ENCODE measurements at regions not wholly inside any gene's neighbourhood (a gene's known extent, or its start where the extent isn't known, plus 50 kb on each side); places are given as distances from the start of the nearest gene placed in this dataset.

- H3K4me1 ChIP-seq (ENCODE audit: low read length) = peaks cover 7% of the 10 kb centered on the region; the same call in 1 of the 2 replicates
- H3K9ac ChIP-seq (ENCODE audit: low read length) = no peak overlapping the region
- H3K27ac ChIP-seq (ENCODE audit: low read length) = no peak overlapping the region
- H3K4me2 ChIP-seq (ENCODE audit: low read depth, low read length) = no peak overlapping the region
- H3K79me2 ChIP-seq (ENCODE audit: low read length) = no peaks in the 10 kb centered on the region
- H2AFZ ChIP-seq (ENCODE audit: low read length) = no peak overlapping the region
- no peak for DNase-seq
- no peaks in the 10 kb centered on the region for H4K20me1 ChIP-seq (ENCODE audit: insufficient read depth, low read length)
- no peaks in the 10 kb centered on the region for H3F3A ChIP-seq (ENCODE audit: insufficient read depth, low read length)
- no peak for TF ChIP-seq EZH2 (optimal IDR thresholded peaks at IDR 0.05; ENCODE audit: low read depth, low read length)
- TF ChIP-seq, protein P1, sequence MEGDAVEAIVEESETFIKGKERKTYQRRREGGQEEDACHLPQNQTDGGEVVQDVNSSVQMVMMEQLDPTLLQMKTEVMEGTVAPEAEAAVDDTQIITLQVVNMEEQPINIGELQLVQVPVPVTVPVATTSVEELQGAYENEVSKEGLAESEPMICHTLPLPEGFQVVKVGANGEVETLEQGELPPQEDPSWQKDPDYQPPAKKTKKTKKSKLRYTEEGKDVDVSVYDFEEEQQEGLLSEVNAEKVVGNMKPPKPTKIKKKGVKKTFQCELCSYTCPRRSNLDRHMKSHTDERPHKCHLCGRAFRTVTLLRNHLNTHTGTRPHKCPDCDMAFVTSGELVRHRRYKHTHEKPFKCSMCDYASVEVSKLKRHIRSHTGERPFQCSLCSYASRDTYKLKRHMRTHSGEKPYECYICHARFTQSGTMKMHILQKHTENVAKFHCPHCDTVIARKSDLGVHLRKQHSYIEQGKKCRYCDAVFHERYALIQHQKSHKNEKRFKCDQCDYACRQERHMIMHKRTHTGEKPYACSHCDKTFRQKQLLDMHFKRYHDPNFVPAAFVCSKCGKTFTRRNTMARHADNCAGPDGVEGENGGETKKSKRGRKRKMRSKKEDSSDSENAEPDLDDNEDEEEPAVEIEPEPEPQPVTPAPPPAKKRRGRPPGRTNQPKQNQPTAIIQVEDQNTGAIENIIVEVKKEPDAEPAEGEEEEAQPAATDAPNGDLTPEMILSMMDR (IDR thresholded peaks at IDR 0.05; ENCODE audit: low read length) = no peak
- no peak for TF ChIP-seq EZH2phosphoT487 (IDR thresholded peaks at IDR 0.05; ENCODE audit: low read length)
- no peaks in the 10 kb centered on the region for H3K27me3 ChIP-seq (replicated peaks; ENCODE audit: insufficient read depth, low read length)
- H3K4me3 ChIP-seq (ENCODE audit: low read length) = no peak overlapping the region
- no peaks in the 10 kb centered on the region for H3K36me3 ChIP-seq (replicated peaks; ENCODE audit: insufficient read depth, low read length)
- H3K9me2 ChIP-seq (replicated peaks; ENCODE audit: insufficient read depth, low read length) = no peaks in the 10 kb centered on the region
- no peaks in the 10 kb centered on the region for H3K9me3 ChIP-seq (replicated peaks; ENCODE audit: insufficient read depth, low read length)
Measured at GRCh38 chr18:46398625-46399024, 258.4 kb downstream of the LOXHD1 start.

GRCh38 chr18:46399303-46399702, 257.7 kb downstream of the LOXHD1 start:
- H4K20me1 ChIP-seq (ENCODE audit: insufficient read depth, low read length) = no peaks in the 10 kb centered on the region
- H3K4me3 ChIP-seq (ENCODE audit: low read length) = no peak overlapping the region
- no peaks in the 10 kb centered on the region for H3K27me3 ChIP-seq (replicated peaks; ENCODE audit: insufficient read depth, low read length)
- H3K36me3 ChIP-seq (replicated peaks; ENCODE audit: insufficient read depth, low read length) = no peaks in the 10 kb centered on the region
- H3K9me3 ChIP-seq (replicated peaks; ENCODE audit: insufficient read depth, low read length) = no peaks in the 10 kb centered on the region
- no peaks in the 10 kb centered on the region for H3K9me2 ChIP-seq (replicated peaks; ENCODE audit: insufficient read depth, low read length)
- no peak overlapping the region for H3K9ac ChIP-seq (ENCODE audit: low read length)
- H2AFZ ChIP-seq (ENCODE audit: low read length) = no peak overlapping the region
- DNase-seq = no peak
- H3K4me1 ChIP-seq (ENCODE audit: low read length) = peaks cover 7% of the 10 kb centered on the region; the same call in 1 of the 2 replicates
- TF ChIP-seq, protein P1 (IDR thresholded peaks at IDR 0.05; ENCODE audit: low read length) = no peak
- no peaks in the 10 kb centered on the region for H3F3A ChIP-seq (ENCODE audit: insufficient read depth, low read length)
- H3K4me2 ChIP-seq (ENCODE audit: low read depth, low read length) = no peak overlapping the region
- H3K27ac ChIP-seq (ENCODE audit: low read length) = no peak overlapping the region
- H3K79me2 ChIP-seq (ENCODE audit: low read length) = no peaks in the 10 kb centered on the region

- TF ChIP-seq EZH2phosphoT487 (IDR thresholded peaks at IDR 0.05; ENCODE audit: low read length) (no peak), EZH2 (optimal IDR thresholded peaks at IDR 0.05; ENCODE audit: low read depth, low read length) (no peak)
- TF ChIP-seq, protein P1 (IDR thresholded peaks at IDR 0.05; ENCODE audit: low read length) = no peak
- H3K27ac ChIP-seq (ENCODE audit: low read length) = no peak overlapping the region
- no peak overlapping the region for H3K9ac ChIP-seq (ENCODE audit: low read length)
- H3K36me3 ChIP-seq (replicated peaks; ENCODE audit: insufficient read depth, low read length) = no peaks in the 10 kb centered on the region
- H3K9me2 ChIP-seq (replicated peaks; ENCODE audit: insufficient read depth, low read length) = no peaks in the 10 kb centered on the region
- H3K27me3 ChIP-seq (replicated peaks; ENCODE audit: insufficient read depth, low read length) = no peaks in the 10 kb centered on the region
- peaks cover 7% of the 10 kb centered on the region; the same call in 1 of the 2 replicates for H3K4me1 ChIP-seq (ENCODE audit: low read length)
- no peaks in the 10 kb centered on the region for H4K20me1 ChIP-seq (ENCODE audit: insufficient read depth, low read length)
- H2AFZ ChIP-seq (ENCODE audit: low read length) = 0 out of 2 replicates have a peak overlapping the region, but pooled peaks have one; percentile 8
- H3K9me3 ChIP-seq (replicated peaks; ENCODE audit: insufficient read depth, low read length) = no peaks in the 10 kb centered on the region
- no peak overlapping the region for H3K4me3 ChIP-seq (ENCODE audit: low read length)
- H3K79me2 ChIP-seq (ENCODE audit: low read length) = no peaks in the 10 kb centered on the region
- DNase-seq = no peak
- no peaks in the 10 kb centered on the region for H3F3A ChIP-seq (ENCODE audit: insufficient read depth, low read length)
- no peak overlapping the region for H3K4me2 ChIP-seq (ENCODE audit: low read depth, low read length)
Measured at GRCh38 chr18:46400449-46400848, 256.6 kb downstream of the LOXHD1 start.

Measured in MM.1S (cell line).